Stimulated activated CD8-positive, alpha-beta memory T cell treated with anti-CD3 and anti-CD28 coated beads, Interleukin-7, amount 100 ng/mL, for 48 hours (primary cell): ENCODE measurements at regions not wholly inside any gene's neighbourhood (a gene's known extent, or its start where the extent isn't known, plus 50 kb on each side); places are given as distances from the start of the nearest gene placed in this dataset.
"Not testable (repeated sequence)": the region's sequence is repeated elsewhere in the genome, so short reads cannot be mapped to it uniquely, and the experiment has no call there.

Source experiments
- DNase-seq, 2 donors: peaks; one replicate each; pipeline ENCODE4 v3.0.0-alpha.2; 2020; ENCODE audit warnings: low read depth in 1 of 2; ENCODE audit errors: extremely low read depth in 1 of 2

- no peak for DNase-seq
These were observed 344.1 kb downstream of the SH2D1A start for GRCh38 chrX:124690495-124690894.

DNA sequence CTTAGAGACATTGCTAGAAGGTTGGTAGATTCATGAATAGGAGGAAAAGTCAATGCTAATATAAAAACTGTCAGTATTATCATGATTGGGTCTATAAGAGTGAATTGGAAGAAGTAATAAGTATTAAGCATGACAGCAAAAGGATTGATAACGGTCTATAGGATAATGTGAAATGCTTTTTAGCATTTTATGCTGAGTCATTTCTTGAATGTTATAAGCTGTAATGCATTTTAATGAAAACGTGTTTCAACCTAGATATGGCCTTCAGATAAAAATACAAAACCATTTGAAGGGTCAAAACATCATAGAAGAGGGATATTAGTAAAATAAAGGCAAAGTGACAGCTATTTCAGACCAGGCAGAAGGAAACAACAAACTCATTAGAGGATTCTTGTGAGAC, 353.5 kb downstream of the SH2D1A start:
- DNase-seq = no peak

DNA sequence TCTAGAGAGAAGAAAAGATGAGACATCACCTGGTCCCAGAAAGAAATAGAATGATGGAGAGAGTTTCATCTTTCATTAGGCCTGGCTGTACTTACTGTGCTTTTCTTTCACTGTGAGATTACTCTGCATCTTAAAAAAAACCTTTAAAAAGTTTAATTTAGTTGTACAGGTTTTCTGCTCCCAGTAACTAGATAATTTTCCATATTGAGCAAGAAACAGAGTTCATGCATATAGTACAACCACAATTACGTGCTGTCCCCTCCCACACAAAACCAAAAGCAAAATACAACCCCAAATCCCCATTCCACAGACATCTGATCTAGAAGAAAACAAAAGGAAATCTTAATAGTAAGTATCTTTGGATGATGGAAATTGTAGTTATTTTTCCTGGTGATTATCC, 371.2 kb downstream of the SH2D1A start:
- DNase-seq = no peak

- no peak for DNase-seq
These were observed 372.7 kb downstream of the SH2D1A start for GRCh38 chrX:124719060-124719459.

DNA sequence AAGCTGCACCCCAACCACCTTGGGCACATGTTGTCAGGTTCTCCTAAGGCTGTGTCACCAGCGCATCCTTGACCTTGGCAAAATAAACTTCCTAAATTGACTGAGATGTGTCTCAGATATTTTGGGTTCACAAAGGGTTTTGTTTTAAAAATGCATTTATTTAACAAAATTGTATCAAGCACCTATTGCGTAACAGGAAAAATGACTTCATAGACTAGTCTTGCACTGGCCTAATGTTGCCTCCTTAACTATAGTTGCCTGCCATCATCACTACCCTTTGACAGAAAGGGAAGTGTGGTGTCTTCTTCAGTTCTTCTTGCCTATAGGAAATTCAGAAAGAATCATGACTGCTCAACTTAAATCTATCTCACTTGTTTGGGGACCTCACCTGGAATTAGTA, 374.2 kb downstream of the SH2D1A start:
- no peak for DNase-seq

DNA sequence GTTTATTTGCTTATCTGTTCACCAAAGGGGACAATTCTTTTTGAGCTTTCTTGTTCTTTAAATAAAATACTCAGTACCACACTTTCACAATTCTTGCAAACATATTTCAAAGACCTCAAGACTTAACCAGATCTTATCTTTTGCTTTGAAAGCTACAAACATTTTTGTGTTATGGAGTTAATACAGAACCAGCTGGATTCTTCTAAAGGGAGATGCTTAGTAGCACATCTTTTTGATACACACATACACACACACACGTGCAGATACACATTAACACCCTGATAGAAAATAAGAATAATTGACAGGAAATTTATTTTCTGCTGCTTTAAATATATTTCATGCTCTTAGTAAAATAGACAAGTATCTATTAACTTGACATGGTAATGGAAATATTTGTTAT, 379.1 kb downstream of the SH2D1A start:
- DNase-seq = no peak

- DNase-seq = no peak
These were observed 379.9 kb downstream of the SH2D1A start for GRCh38 chrX:124726292-124726691.

DNA sequence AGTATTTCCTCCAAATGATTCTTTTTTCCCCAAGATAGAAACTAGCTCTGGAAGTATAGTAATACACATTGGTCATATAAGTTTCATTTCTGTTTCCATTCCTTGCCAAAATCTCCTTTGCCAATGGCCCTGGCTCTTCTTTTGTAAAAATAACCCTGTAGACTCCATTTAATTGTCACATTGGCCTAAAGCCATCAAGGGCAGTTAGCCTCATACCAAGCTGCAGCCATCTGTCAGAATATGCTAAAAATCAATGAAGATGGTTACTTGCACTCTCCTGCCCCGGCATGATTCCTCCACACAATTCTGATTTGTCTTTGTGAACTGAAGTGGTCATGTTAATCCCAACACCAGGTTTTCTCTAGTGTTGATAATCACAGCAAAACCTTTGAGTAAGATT, 380.5 kb downstream of the SH2D1A start:
- no peak for DNase-seq

GRCh38 chrX:124736553-124737270, 390.3 kb downstream of the SH2D1A start:
- peak in 1 of 2 donors; percentile 1 for DNase-seq

GRCh38 chrX:124737771-124738170, 391.4 kb downstream of the SH2D1A start:
- DNase-seq = no peak

- DNase-seq = no peak
These were observed 400.9 kb downstream of the SH2D1A start for GRCh38 chrX:124747295-124747694.

GRCh38 chrX:124764354-124764753, 418.0 kb downstream of the SH2D1A start:
- DNase-seq = no peak

DNA sequence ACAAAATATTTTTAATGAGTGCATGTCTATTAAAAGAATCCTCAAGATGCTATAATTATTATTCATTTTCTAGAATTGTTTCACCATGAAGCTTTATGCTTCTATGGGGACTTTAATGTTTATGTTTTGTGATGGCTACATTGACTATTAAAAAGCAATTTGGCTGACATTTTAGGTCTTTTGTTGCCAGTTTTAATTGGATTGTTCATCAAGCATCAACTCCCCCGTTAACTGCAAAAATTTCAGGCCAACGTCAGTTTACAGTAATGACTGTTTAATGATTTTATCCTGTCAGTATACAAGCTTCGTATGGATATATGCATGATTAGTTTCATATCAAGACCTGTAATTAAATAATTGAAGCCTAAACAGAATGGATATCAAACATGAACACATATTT, 422.8 kb downstream of the SH2D1A start:
- DNase-seq = no peak

DNA sequence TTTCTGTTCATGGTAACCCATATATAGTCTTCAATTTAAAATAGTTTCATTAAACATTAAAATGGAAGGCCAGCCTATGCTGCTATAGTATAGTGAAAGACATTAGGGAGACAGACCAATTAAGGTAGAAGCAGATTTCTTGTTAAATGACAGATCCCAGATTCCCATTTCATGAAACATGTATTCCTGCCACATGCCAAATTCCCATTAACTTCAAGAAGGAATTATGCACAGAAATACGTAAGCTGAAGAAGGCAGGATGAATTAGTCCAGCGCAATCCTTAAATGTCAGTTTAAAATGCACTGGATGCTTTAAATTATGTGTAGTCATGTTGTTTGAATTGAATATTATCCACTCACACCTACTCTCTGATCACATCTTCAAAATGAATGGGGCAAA, 424.9 kb downstream of the SH2D1A start:
- no peak for DNase-seq

DNA sequence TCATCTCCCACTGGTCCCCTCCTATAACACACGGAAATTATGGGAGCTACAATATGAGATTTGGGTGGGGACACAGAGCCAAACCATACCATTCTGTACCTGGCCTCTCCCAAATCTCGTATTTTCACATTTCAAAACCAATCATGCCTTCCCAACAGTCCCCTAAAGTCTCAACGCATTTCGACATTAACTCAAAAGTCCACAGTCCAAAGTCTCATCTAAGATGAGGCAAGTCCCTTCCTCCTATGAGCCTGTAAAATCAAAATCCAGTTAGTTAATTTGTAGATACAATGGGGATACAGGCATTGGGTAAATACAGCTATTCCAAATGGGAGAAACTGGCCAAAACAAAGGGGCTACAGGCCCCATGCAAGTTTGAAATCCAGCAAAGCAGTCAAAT, 441.9 kb downstream of the SH2D1A start:
- not testable (repeated sequence) for DNase-seq

- DNase-seq = not testable (repeated sequence)
These were observed 443.5 kb downstream of the SH2D1A start for GRCh38 chrX:124789874-124790273.

DNA sequence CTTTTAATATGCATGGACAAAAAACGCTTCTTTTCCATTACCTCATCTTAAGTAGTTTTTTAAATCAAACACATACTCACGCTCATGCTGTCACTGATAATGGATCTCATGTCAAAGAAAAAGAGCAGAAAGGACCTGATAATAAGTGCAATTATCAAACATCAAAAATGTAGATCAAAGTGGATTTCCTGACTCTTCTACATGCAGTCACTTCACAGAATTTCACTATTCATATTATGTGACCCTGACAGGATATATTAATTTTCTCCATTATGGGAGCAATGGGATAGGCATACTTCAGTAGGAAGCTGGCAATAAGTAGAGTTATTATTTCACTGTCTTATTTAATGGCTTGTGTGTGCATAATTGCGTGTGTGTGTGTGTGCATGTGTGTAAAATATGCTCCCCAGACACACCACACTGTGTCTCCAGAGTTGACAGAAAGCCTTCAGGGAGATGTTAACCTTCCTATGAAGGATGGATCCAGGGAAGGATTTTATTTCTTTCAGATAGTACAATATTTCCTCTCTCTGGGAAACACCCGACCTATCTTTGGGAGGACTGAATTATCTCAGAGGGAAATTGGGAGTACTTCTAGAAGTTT, 445.2 kb downstream of the SH2D1A start:
- DNase-seq = no peak

DNA sequence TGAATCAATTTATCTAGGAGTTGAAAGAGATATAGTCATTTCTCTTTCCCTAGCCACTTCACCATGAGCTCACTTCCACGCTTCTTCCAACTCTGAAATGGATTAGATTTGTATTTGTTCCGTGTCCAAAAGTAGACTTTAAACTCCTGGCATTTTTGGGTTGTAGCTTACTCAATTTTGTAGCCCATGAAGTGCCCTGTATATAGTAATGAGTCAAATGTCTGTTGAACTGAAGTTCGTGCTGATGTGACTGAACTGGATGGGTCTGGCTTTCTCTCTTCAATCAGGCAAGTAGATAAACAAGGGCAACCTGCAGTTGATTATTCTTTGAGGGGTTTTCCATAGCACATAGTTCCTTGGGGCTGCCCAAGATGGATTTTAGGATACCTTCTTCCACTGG, 450.6 kb downstream of the SH2D1A start:
- DNase-seq = no peak

DNA sequence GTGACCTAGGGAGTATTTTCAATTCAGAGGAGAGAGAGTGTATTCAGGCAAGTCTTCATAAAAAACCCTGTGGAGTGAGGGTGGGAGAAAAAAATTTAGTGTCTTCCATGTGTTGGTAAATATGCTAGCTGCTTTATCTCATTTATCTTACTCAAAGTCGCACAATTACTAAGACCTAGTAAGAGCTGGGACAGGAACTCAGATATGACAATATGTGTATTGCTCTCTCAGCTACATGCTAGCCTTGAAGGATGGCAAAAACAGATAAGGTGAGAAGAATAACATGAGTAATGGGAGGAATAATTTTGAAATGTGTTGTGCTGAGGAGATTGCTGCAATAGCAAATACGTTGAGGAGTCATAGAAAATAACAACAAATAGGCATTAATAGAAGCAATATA, 458.6 kb downstream of the SH2D1A start:
- DNase-seq = no peak

- no peak for DNase-seq
These were observed 459.1 kb downstream of the SH2D1A start for GRCh38 chrX:124805486-124805885.

DNA sequence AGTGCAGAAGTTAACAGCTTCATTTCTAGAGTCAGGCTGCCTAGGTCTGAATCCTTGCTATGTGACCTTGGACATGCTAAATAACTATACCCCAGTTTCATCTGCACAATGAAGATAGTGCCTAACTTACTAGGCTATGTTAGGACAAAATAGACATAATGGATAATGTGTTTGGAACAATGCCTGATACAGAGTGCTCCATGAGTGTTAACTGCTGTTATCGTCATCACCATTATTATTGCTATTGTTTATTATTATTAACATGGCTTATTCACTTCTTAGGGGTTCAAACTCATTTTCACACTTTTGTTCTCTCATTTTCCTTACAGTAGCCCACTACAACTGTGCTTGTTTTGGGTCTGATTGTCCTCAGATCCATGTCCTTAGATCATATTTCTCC, 467.7 kb downstream of the SH2D1A start:
- DNase-seq = no peak

DNA sequence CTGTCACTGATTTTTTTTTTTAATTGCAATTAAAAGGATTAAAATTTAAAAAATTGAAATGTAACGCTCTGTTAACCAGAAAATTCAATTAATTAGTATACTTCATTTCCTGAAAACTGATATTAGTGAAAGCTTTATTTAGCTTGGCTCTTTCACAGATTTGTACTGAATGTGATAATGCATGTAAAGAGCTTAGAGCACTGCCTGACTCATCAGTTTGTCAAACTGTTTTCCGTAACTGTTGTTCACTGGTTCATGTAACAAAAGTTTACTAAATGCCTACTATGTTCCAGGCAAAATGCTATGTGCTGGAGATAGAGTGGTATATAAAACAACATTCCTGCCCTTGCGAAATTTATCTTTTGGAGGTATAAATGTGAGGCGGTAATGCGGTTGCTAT, 471.7 kb downstream of the SH2D1A start:
- no peak for DNase-seq

DNA sequence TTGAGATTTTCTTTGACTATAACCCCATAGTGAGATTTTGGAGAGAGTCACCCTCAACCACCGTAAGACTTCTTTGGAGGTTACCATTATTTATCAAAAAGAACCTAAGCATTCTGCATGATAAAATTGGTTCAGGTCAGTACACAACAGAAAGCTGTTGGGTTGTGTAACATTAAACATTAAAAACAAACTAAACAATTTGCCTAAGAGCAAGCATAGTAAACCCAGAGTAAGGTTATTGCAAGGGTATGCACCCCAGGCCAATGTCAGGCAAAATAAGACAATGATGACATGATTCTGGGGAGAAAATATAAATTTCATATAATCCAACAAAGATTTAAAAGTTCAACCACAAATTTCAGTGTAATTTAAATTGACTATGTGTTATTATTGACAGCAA, 472.4 kb downstream of the SH2D1A start:
- DNase-seq = no peak
